SU-DHL-6 (cell line): ENCODE measurements at regions not wholly inside any gene's neighbourhood (a gene's known extent, or its start where the extent isn't known, plus 50 kb on each side); places are given as distances from the start of the nearest gene placed in this dataset.

ENCODE experiments used
- EZH2phosphoT487 ChIP-seq: fragments of 200-600 bp; sonication (generic), shearing (Covaris generic); conservative IDR thresholded peaks from 2 replicates; pipeline ENCODE4 v1.6.1; 2018; ENCODE audit warnings: mild to moderate bottlenecking, antibody characterized with exemption, low read length, moderate library complexity, mixed read lengths
- TF ChIP-seq, protein P1 (sequence below): fragments of 200-600 bp; sonication (generic); IDR thresholded peaks from one replicate; pipeline ENCODE4 v1.5.1; 2017; ENCODE audit warnings: antibody characterized with exemption, mild to moderate bottlenecking, low read length, moderate library complexity; ENCODE audit not compliant: insufficient read depth, poor library complexity, severe bottlenecking

- TF ChIP-seq, protein P1, sequence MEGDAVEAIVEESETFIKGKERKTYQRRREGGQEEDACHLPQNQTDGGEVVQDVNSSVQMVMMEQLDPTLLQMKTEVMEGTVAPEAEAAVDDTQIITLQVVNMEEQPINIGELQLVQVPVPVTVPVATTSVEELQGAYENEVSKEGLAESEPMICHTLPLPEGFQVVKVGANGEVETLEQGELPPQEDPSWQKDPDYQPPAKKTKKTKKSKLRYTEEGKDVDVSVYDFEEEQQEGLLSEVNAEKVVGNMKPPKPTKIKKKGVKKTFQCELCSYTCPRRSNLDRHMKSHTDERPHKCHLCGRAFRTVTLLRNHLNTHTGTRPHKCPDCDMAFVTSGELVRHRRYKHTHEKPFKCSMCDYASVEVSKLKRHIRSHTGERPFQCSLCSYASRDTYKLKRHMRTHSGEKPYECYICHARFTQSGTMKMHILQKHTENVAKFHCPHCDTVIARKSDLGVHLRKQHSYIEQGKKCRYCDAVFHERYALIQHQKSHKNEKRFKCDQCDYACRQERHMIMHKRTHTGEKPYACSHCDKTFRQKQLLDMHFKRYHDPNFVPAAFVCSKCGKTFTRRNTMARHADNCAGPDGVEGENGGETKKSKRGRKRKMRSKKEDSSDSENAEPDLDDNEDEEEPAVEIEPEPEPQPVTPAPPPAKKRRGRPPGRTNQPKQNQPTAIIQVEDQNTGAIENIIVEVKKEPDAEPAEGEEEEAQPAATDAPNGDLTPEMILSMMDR: no peak
- no peak for TF ChIP-seq EZH2phosphoT487
These were observed 91.6 kb upstream of the HIF1A start for GRCh38 chr14:61603736-61604135.
